K562 (cell line): ENCODE measurements at regions not wholly inside any gene's neighbourhood (a gene's known extent, or its start where the extent isn't known, plus 50 kb on each side); places are given as distances from the start of the nearest gene placed in this dataset.

Experiments
- ATAC-seq: fragments of 200-7000 bp; cut with Tn5 transposase; 3 replicates; pipeline ENCODE4 v1.9.1; 2020; ENCODE audit warnings: moderate library complexity
- BruUV-seq: library from RNA; stranded (reverse); fragments of 400-500 nt; replicated peaks from 2 replicates; lab custom pipeline; 2021; lab: Mats Ljungman, UMichigan
- CTCF ChIA-PET: fragments of 300-600 bp; formaldehyde crosslinking; extraction: SDS; loops from one replicate; lab custom pipeline; 2021; ENCODE audit warnings: low intra/inter-chr PET ratio; lab: Yijun Ruan, JAX
- POLR2A ChIA-PET: fragments of 300-600, 350-650 bp; sonication (Branson Sonifier 250); formaldehyde crosslinking; extraction: SDS; loops from one replicate; lab custom pipeline; 2021; ENCODE audit warnings: antibody characterized with exemption, inconsistent platforms; lab: Yijun Ruan, JAX
- DNase-seq, 4 experiments: peaks; one replicate each; pipeline versions ENCODE4 v3.0.0 to v3.0.0-alpha.2; 2011 to 2018; ENCODE audit warnings: low spot score in 3 of 4, mixed read lengths in 3 of 4; ENCODE audit errors: extremely low read depth in 1 of 4
- FAIRE-seq: peaks from 2 replicates; lab custom pipeline; 2011; peaks lifted over from hg19 to GRCh38; lab: Jason Lieb, UNC
- H2AFZ ChIP-seq: 2 replicates; pipeline ENCODE4 v1.6.0; 2011; ENCODE audit warnings: low read depth, low read length, control low read depth, inconsistent platforms
- H3K27ac ChIP-seq: fragments of 200-600 bp; 3 replicates; pipeline ENCODE4 v1.8.0; 2011; ENCODE audit warnings: low read depth, mild to moderate bottlenecking, control low read depth, inconsistent platforms, low read length, moderate library complexity, mixed read lengths; ENCODE audit errors: extremely low read depth
- H3K27me3 ChIP-seq, 2 experiments: fragments of 300-600 bp in 1 of 2; 2 replicates in 1 of 2; 3 replicates in 1 of 2; pipeline versions ENCODE4 v1.6.0 to v1.8.0; 2011; ENCODE audit warnings: inconsistent platforms in 2 of 2, low read length in 2 of 2, mild to moderate bottlenecking in 1 of 2, mixed read lengths in 1 of 2, moderate library complexity in 1 of 2; ENCODE audit not compliant: control insufficient read depth in 2 of 2, insufficient read depth in 2 of 2
- H3K36me3 ChIP-seq: fragments of 300-600 bp; 3 replicates; pipeline ENCODE4 v1.8.0; 2011; ENCODE audit warnings: mild to moderate bottlenecking, low read length, inconsistent platforms; ENCODE audit not compliant: control insufficient read depth, insufficient read depth
- H3K4me1 ChIP-seq, 2 experiments: fragments of 200-600 bp in 1 of 2; replicated peaks in 1 of 2; 2 replicates in 1 of 2; 3 replicates in 1 of 2; pipeline versions ENCODE4 v1.5.1 to v1.8.0; 2011; ENCODE audit warnings: inconsistent platforms in 2 of 2, low read length in 2 of 2, mild to moderate bottlenecking in 1 of 2, mixed read lengths in 1 of 2, moderate library complexity in 1 of 2; ENCODE audit not compliant: control insufficient read depth in 2 of 2, insufficient read depth in 2 of 2
- H3K4me2 ChIP-seq: 2 replicates; pipeline ENCODE4 v1.6.1; 2011; ENCODE audit warnings: low read length, control low read depth, inconsistent platforms, mixed read lengths; ENCODE audit not compliant: insufficient read depth
- H3K4me3 ChIP-seq: fragments of 200-600 bp; sonication (generic), shearing (Covaris generic); 2 replicates; pipeline ENCODE4 v1.5.1; 2016; ENCODE audit warnings: control low read depth, inconsistent platforms
- H3K79me2 ChIP-seq: fragments of 200-600 bp; 3 replicates; pipeline ENCODE4 v1.8.0; 2011; ENCODE audit warnings: low read length, inconsistent platforms; ENCODE audit not compliant: control insufficient read depth, insufficient read depth
- H3K9ac ChIP-seq, 2 experiments: 2 replicates each; pipeline versions ENCODE4 v1.6.0 to v1.6.1; 2011; ENCODE audit warnings: low read depth in 2 of 2, low read length in 2 of 2, control low read depth in 1 of 2, inconsistent platforms in 1 of 2, mild to moderate bottlenecking in 1 of 2, mixed read lengths in 1 of 2; ENCODE audit not compliant: insufficient read depth in 1 of 2
- H3K9me1 ChIP-seq: one replicate; pipeline ENCODE4 v1.6.0; 2011; ENCODE audit warnings: inconsistent platforms, mild to moderate bottlenecking, low read length, moderate library complexity; ENCODE audit not compliant: control insufficient read depth, insufficient read depth
- H3K9me3 ChIP-seq: replicated peaks from 2 replicates; pipeline ENCODE4 v1.5.1; 2011; ENCODE audit warnings: low read depth, low read length, inconsistent platforms; ENCODE audit not compliant: control insufficient read depth, insufficient read depth
- H4K20me1 ChIP-seq: replicated peaks from 2 replicates; pipeline ENCODE4 v1.6.1; 2011; ENCODE audit warnings: low read length, inconsistent platforms, mixed read lengths; ENCODE audit not compliant: control insufficient read depth, insufficient read depth
- CLOCK ChIP-seq: fragments of 250-450 bp; sonication (Bioruptor Pico); IDR thresholded peaks from 2 replicates; pipeline ENCODE4 v1.4.0; 2020; ENCODE audit warnings: mild to moderate bottlenecking, moderate library complexity, borderline replicate concordance
- HMG20B ChIP-seq: fragments of 250-450 bp; sonication (Bioruptor Pico); IDR thresholded peaks from 2 replicates; pipeline ENCODE4 v1.5.0; 2021; ENCODE audit warnings: mild to moderate bottlenecking
- HOXB6 ChIP-seq: fragments of 250-450 bp; sonication (Bioruptor Pico); IDR thresholded peaks from 2 replicates; pipeline ENCODE4 v1.5.1; 2022; ENCODE audit warnings: mild to moderate bottlenecking, borderline replicate concordance
- MLX ChIP-seq, 2 experiments: fragments of 450-650 bp in 1 of 2; sonication (generic) in 1 of 2; formaldehyde crosslinking; conservative IDR thresholded peaks; 2 replicates each; pipeline versions ENCODE4 v1.4.0 to v1.8.1; 2020 to 2022; ENCODE audit warnings: mild to moderate bottlenecking in 1 of 2, missing genetic modification reagents in 1 of 2
- MYBL2 ChIP-seq, 2 experiments: fragments of 450-650 bp in 1 of 2; sonication (generic) in 1 of 2; formaldehyde crosslinking in 1 of 2; IDR thresholded peaks; 2 replicates each; pipeline versions ENCODE4 v1.6.1 to v1.8.1; 2017 to 2022; ENCODE audit warnings: borderline replicate concordance in 1 of 2, inconsistent platforms in 1 of 2, low read depth in 1 of 2, mild to moderate bottlenecking in 1 of 2, missing genetic modification reagents in 1 of 2, moderate library complexity in 1 of 2
- POLR3G ChIP-seq: IDR thresholded peaks from 2 replicates; pipeline ENCODE4 v1.6.1; 2011; ENCODE audit not compliant: insufficient read length, insufficient replicate concordance; ENCODE audit errors: extremely low read depth
- RERE ChIP-seq: sonication (generic); formaldehyde crosslinking; IDR thresholded peaks from 2 replicates; pipeline ENCODE4 v1.8.0; 2023; ENCODE audit warnings: missing genetic modification reagents, mild to moderate bottlenecking, borderline replicate concordance
- ZNF140 ChIP-seq: fragments of 250-450 bp; sonication (Bioruptor Pico); IDR thresholded peaks from 2 replicates; pipeline ENCODE4 v1.8.0; 2021; ENCODE audit warnings: moderate library complexity, mild to moderate bottlenecking, inconsistent platforms
- ZNF444 ChIP-seq: fragments of 250-450 bp; sonication (Bioruptor Pico); IDR thresholded peaks from 2 replicates; pipeline ENCODE4 v1.4.0; 2020; ENCODE audit warnings: mild to moderate bottlenecking, moderate library complexity
- WGBS: fragments of 100-300 bp; shearing (Covaris generic); methylation state at CpG from one replicate; pipeline ENCODE4 v1.1.6; 2016; ENCODE audit warnings: low coverage, mixed read lengths; ENCODE audit not compliant: insufficient coverage; ENCODE audit errors: missing lambda C conversion rate; 5-methylcytosine and 5-hydroxymethylcytosine counted together
- in situ Hi-C: fragments of 300-500 bp; cut with MboI; formaldehyde crosslinking; loops from 4 replicates; pipeline ENCODE4 v1.15.0; 2018; ENCODE audit warnings: inconsistent platforms, mixed read lengths
- intact Hi-C: fragments of 100-400 bp; cut with micrococcal nuclease; formaldehyde crosslinking; loops from 2 replicates; pipeline ENCODE4 v1.14.2; 2022
- TF ChIP-seq, protein P1 (sequence below): fragments of 250-450 bp; sonication (Bioruptor Pico); IDR thresholded peaks from 2 replicates; pipeline ENCODE4 v1.8.0; 2022; ENCODE audit warnings: inconsistent platforms

DNA sequence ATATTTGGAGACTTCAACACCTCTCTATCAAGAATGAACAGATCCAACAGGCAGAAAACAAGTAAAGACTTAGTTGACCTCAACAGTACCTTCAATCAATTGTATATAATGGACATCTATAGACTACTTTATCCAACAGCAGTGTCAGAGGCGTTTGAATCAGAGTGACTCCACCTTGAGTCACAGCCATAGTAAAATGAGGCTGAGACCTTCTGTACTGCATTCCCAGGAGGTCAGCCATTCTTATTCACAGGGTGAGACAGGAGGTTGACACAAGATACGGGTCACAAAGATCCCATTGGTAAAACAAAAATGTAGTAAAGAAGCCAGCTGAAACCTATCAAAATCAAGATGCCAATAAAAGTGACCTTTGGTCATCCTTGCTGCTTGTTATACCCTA is 299.8 kb downstream of the CNTN3 start (continued):
- TF ChIP-seq MLX (CRISPR knock-in tag; conservative IDR thresholded peaks at IDR 0.05) (no peak), HMG20B (CRISPR knock-in tag) (no peak), MYBL2 (IDR thresholded peaks at IDR 0.05; ENCODE audit: low read depth) (no peak), MYBL2 (CRISPR knock-in tag; IDR thresholded peaks at IDR 0.05; ENCODE audit: borderline replicate concordance) (no peak), POLR3G (no peak), HOXB6 (CRISPR knock-in tag) (no peak)

DNA sequence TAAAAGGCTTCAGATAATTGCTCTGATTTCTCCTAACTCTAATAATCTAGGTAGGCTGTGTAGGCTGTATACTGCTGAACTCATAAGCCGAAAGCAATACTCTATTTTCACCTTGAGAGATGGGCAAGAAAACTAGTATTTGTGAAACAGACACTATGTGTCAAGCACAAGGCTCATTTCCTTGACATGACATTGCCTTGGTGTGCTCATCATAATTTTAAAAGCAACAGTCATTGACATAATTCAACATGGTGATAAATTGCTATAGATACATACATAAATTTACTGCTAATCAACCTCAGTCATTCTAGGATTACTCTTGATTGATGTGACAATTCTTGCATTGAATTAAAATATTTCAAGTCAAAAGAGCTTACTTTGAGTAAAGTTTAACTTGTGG is 304.7 kb downstream of the CNTN3 start:
- FAIRE-seq: no peak
- in situ Hi-C loops: no loop called here
- TF ChIP-seq RERE (CRISPR knock-in tag): no peak
- TF ChIP-seq ZNF444: no peak
- no peak for TF ChIP-seq ZNF140 (CRISPR knock-in tag)
- TF ChIP-seq, protein P1, sequence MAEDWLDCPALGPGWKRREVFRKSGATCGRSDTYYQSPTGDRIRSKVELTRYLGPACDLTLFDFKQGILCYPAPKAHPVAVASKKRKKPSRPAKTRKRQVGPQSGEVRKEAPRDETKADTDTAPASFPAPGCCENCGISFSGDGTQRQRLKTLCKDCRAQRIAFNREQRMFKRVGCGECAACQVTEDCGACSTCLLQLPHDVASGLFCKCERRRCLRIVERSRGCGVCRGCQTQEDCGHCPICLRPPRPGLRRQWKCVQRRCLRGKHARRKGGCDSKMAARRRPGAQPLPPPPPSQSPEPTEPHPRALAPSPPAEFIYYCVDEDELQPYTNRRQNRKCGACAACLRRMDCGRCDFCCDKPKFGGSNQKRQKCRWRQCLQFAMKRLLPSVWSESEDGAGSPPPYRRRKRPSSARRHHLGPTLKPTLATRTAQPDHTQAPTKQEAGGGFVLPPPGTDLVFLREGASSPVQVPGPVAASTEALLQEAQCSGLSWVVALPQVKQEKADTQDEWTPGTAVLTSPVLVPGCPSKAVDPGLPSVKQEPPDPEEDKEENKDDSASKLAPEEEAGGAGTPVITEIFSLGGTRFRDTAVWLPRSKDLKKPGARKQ (CRISPR knock-in tag): no peak
- no peak for TF ChIP-seq CLOCK (CRISPR knock-in tag)

More for the DNA sequence above, 304.7 kb downstream of the CNTN3 start:
- no peaks in the 10 kb centered on the region for H3K27me3 ChIP-seq
- H3K79me2 ChIP-seq: no peaks in the 10 kb centered on the region
- DNase-seq (no peak), ATAC-seq (no peak)
- H3K4me2 ChIP-seq: no peak overlapping the region
- WGBS: 18% methylated on average over 1 of the region's 1 CpG
- H3K27ac ChIP-seq: no peak overlapping the region
- ChIA-PET POLR2A (no interaction called here), CTCF (no interaction called here)
- H3K36me3 ChIP-seq: no peaks in the 10 kb centered on the region
- H3K9me3 ChIP-seq: no peaks in the 10 kb centered on the region
- no TSS peak for BruUV-seq
- H3K9me1 ChIP-seq: no peaks in the 10 kb centered on the region
- no peaks in the 10 kb centered on the region for H3K4me1 ChIP-seq
- H4K20me1 ChIP-seq: no peaks in the 10 kb centered on the region
- no peak overlapping the region for H3K9ac ChIP-seq
- intact Hi-C loops: no loop called here
- H2AFZ ChIP-seq: no peak overlapping the region
- no peak overlapping the region for H3K4me3 ChIP-seq
